Erythroblast (primary cell): ENCODE measurements at regions not wholly inside any gene's neighbourhood (a gene's known extent, or its start where the extent isn't known, plus 50 kb on each side); places are given as distances from the start of the nearest gene placed in this dataset.
"Not testable (repeated sequence)": the region's sequence is repeated elsewhere in the genome, so short reads cannot be mapped to it uniquely, and the experiment has no call there.

ENCODE experiments used
- DNase-seq, 2 experiments: peaks; one replicate each; lab custom pipeline; 2025; lab: John Stamatoyannopoulos, UW
- GATA1 ChIP-seq: IDR thresholded peaks from 2 replicates; pipeline ENCODE4 v1.6.1; 2011; ENCODE audit warnings: low read depth, mild to moderate bottlenecking, control low read depth, low read length, moderate library complexity
- POLR2A ChIP-seq: IDR thresholded peaks from 2 replicates; pipeline ENCODE4 v1.6.1; 2011; ENCODE audit warnings: mild to moderate bottlenecking, low read length

DNA sequence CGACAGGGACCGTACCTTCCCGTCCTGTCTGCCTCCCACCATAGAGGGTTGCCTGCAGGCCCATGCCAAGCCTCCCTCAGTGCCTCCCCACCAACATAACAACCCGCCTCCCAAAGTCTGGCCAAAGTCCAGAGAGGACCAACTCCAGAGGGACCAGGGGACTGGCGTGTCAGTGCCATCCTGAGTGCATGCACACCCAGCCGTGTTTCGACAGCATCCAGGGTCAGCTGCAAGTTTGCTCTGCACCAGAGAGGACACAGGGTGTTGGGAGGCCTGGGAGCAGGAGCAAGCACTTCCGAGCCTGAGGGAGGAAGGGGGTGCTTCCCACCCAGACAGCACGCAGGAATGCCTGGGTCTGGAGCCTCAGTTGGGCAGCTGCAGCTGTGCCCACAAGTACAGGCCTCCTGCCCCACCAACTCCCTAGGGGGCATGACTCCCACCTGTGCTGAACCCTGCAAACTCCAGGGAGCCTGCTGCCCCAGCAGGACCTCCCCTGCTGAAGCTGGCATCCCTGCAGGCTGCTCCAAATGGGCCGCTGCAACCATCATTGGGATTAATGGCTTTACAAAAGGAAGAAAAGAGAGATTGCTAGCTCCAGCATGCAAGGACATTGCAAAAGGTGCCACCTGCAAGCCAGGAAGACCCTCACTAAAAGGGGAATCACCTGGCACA is 618.1 kb upstream of the FSHR start:
- TF ChIP-seq GATA1 (no peak), POLR2A (no peak)
- DNase-seq, result no peak

DNA sequence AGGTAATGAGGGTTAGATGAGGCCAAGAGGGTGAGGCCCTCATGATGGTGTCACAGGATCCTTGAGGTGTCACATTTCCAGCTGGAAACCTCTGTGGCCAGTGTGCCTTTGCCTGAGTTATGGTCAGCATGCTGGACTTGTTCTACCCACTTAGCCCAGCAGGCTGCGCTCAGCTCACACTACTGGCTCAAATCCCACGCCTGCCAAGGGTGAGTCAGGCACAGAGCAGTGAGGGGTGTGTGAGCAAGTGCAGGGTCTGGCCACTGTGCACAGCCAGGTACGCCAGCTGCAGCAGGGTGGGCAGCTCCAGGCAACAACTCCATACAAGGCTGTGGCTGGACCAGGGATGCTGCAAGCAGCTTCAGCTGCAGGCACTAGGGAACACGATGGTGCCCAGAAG is 616.6 kb upstream of the FSHR start:
- no peak for TF ChIP-seq GATA1
- TF ChIP-seq POLR2A, result no peak
- DNase-seq, result peak; percentile 5 to 24

DNA sequence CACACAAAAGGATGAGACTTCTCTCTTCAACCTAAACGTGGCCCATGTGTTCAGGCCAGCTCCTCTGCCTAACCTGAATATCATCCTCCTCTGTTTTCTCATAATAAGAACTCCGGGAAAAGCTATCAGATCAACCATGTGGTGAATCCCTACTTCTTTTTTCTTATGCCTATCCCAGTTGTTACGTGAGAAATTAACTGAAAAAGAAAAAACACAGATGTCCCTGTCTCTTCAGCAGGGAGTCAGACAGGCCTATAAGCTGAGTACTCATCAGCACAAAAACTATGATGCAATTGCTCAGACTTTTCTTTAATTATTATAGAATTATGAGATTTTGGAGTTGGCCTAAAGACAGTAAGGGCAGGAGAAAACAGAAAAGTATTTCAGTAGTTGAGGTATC is 613.0 kb upstream of the FSHR start:
- DNase-seq, result no peak
- TF ChIP-seq POLR2A (no peak), GATA1 (no peak)

DNA sequence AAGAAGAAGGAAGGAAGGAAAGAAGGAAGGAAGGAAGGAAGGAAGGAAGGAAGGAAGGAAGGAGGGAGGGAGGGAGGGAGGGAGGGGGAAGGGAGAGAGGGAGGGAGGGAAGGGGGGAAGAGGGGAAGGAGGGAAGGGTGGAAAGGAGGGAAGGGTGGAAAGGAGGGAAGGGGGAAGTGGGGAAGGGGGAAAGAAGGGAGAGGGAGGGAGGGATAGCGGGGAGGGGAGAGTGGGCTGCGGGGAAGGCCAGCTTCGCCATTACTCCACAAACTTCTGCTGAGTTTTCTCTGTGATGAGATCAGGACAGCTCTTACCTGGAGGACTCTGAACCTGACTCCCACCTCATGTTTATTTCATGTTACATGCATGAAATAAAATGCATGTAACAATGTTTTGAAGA is 601.5 kb upstream of the FSHR start:
- TF ChIP-seq GATA1 (no peak), POLR2A (no peak)
- no peak for DNase-seq

DNA sequence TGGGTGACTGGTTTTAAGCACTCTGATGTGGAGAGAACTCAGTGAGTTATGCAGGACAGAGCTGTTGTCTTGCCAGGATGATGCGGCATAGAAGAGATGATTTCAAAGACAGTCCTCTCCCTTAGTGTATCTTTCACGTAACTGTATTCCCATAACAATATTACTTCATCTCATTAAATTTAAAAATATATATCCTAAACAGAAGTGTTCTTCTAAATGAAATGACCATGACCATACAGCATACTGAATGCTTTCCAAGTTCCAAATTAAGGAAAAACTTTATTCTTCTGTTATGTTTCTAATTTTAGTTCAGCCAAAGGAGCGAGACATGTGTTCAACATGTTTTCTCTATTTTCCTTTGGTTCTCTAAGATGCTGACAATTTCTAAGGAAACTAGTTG is 600.1 kb upstream of the FSHR start:
- no peak for DNase-seq
- TF ChIP-seq GATA1, result no peak
- TF ChIP-seq POLR2A, result no peak

- TF ChIP-seq POLR2A (no peak), GATA1 (no peak)
- no peak for DNase-seq
Measured at GRCh38 chr2:49753344-49753985, 599.1 kb upstream of the FSHR start.

DNA sequence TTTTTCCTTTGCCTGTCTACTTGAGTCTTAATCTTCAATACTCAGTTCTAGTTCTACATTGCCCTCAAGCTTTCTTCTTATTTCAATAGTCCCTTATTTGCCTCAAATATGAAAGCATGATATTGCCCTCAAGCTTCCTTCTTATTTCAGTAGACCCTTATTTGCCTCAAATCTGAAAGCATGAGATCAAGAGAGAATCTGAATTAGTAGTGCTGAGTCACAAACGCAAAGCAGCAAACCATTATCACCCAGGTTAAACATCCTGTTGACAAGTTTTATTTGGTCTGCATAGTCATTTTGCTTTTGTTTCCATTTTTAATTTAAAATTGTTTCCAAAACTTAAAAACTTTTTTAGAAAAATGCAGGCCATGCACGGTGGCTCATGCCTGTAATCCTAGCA is 583.3 kb upstream of the FSHR start:
- no peak for DNase-seq
- TF ChIP-seq GATA1 (no peak), POLR2A (no peak)

GRCh38 chr2:49732924-49733323 is 578.6 kb upstream of the FSHR start:
- DNase-seq, result not testable (repeated sequence)

GRCh38 chr2:49719241-49719640 is 564.9 kb upstream of the FSHR start:
- TF ChIP-seq POLR2A (no peak), GATA1 (no peak)
- no peak for DNase-seq

- TF ChIP-seq POLR2A, result no peak
- TF ChIP-seq GATA1, result no peak
- DNase-seq, result no peak
Measured at GRCh38 chr2:49715597-49715996, 561.3 kb upstream of the FSHR start.

DNA sequence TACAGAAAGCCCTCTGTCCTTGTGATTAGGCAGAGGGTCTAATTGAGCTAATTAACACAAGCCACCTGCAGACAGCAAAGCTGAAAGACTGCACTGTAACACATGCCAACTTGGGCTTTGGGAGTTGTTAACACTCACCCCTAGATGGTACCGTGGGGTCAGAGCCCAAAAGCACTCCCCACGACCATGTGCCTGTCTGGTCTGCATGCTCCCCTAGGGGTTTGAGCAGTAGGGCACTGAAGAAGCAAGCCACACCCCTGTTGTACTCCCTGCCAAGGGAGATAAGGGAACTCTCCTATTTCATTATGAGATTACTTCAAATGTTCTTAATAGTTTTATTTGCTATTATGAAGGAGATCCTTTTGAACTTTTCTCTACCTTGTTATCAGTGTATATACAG is 560.1 kb upstream of the FSHR start:
- DNase-seq, result peak; percentile 7 to 42
- no peak for TF ChIP-seq POLR2A
- no peak for TF ChIP-seq GATA1

DNA sequence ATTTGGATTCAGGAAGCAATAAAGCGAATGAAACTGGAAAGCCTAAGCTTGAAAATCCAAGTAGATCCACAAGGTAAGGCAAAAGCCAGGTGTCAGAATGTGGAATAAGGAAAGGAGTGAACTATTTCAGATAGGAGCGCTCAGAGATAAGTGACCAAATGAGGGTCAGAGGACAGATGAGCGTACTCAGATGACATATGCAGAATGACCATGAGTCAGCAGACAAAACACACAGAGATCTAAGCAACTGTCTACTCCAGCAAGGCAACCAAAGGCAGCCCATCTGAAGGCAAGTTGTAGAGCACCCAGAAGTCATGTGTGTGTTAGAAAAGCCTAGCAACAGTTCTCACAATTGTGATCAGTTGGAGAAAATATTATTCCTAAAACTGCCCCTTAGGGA is 548.4 kb upstream of the FSHR start:
- peak; percentile 38 to 56 for DNase-seq
- TF ChIP-seq POLR2A, result no peak
- no peak for TF ChIP-seq GATA1

DNA sequence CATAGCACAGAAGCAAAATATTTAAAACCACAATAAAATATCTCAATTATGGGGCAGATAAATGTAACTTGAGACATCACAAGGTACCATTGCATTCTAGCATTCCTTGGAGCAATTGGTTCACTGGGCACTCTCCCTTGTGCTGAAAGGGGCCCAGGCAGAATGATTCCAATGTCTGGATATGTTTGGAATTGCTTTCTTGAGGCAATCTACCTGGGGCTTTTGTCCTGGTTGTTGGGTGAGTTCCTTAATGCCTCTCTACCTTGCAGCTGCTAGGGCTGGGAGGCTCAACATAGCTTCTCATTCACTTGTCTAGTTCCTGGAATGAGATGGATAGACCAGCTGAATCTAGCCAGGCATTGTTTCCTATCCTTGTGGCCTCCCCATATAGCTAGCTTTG is 539.6 kb upstream of the FSHR start:
- DNase-seq, result no peak
- TF ChIP-seq GATA1, result no peak
- TF ChIP-seq POLR2A, result no peak

DNA sequence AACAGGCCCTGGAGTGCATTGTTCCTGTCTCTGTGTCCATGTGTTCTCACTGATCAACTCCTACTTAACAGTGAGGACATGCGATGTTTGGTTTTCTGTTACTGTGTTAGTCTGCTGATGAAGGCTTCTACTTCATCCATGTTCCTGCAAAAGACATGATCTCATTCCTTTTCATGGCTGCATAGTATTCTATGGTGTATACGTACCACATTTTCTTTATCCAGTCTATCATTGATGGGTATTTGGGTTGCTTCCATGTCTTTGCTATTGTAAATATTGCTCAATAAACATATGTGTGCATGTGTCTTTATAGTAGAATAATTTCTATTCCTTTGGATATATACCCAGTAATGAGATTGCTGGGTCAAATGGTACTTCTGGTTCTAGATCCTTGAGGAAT is 537.7 kb upstream of the FSHR start:
- DNase-seq, result not testable (repeated sequence)

GRCh38 chr2:49687918-49688317 is 533.6 kb upstream of the FSHR start:
- DNase-seq, result no peak
- TF ChIP-seq POLR2A (no peak), GATA1 (no peak)
